HG02943 (cell line): ENCODE measurements at regions not wholly inside any gene's neighbourhood (a gene's known extent, or its start where the extent isn't known, plus 50 kb on each side); places are given as distances from the start of the nearest gene placed in this dataset.

ENCODE experiments used
- ATAC-seq: cut with Tn5 transposase; IDR thresholded peaks from one replicate; pipeline ENCODE4 v1.9.1; 2021; ENCODE audit warnings: mild to moderate bottlenecking, low read depth, moderate library complexity; ENCODE audit not compliant: unreplicated experiment

- no peak for ATAC-seq
These were observed 75.3 kb upstream of the OR4E1 start for GRCh38 chr14:21748869-21749303.

- ATAC-seq: no peak
These were observed 62.2 kb upstream of the OR4E1 start for GRCh38 chr14:21735639-21736307.

- no peak for ATAC-seq
These were observed 61.6 kb upstream of the OR4E1 start for GRCh38 chr14:21735200-21735599.

GRCh38 chr14:21734457-21735074, 60.9 kb upstream of the OR4E1 start:
- ATAC-seq: no peak

- ATAC-seq: no peak
These were observed 56.1 kb upstream of the OR4E1 start for GRCh38 chr14:21729703-21730233.

- ATAC-seq: no peak
These were observed 51.6 kb upstream of the OR4E1 start for GRCh38 chr14:21725250-21725649.

- no peak for ATAC-seq
These were observed 50.7 kb upstream of the OR4E1 start for GRCh38 chr14:21724090-21724973.

- no peak for ATAC-seq
These were observed 49.9 kb upstream of the OR4E1 start for GRCh38 chr14:21723431-21724045.
